Left kidney (tissue), 1 donor: ENCODE measurements at regions not wholly inside any gene's neighbourhood (a gene's known extent, or its start where the extent isn't known, plus 50 kb on each side); places are given as distances from the start of the nearest gene placed in this dataset.

Experiments
- DNase-seq: peaks from one replicate; pipeline ENCODE4 v3.0.0-alpha.2; 2013

- DNase-seq: no peak
Observed at GRCh38 chr17:77501751-77502625, 361.2 kb downstream of the SEC14L1 start.

- DNase-seq: no peak
Observed at GRCh38 chr17:77502626-77503292, 362.0 kb downstream of the SEC14L1 start.

- no peak for DNase-seq
Observed at GRCh38 chr17:77503293-77503655, 362.5 kb downstream of the SEC14L1 start.

GRCh38 chr17:77503916-77504651 lies 363.3 kb downstream of the SEC14L1 start:
- no peak for DNase-seq

- no peak for DNase-seq
Observed at GRCh38 chr17:77504652-77505155, 363.9 kb downstream of the SEC14L1 start.

GRCh38 chr17:77505181-77505639 lies 364.4 kb downstream of the SEC14L1 start:
- no peak for DNase-seq

- no peak for DNase-seq
Observed at GRCh38 chr17:77506371-77506991, 365.7 kb downstream of the SEC14L1 start.

DNA sequence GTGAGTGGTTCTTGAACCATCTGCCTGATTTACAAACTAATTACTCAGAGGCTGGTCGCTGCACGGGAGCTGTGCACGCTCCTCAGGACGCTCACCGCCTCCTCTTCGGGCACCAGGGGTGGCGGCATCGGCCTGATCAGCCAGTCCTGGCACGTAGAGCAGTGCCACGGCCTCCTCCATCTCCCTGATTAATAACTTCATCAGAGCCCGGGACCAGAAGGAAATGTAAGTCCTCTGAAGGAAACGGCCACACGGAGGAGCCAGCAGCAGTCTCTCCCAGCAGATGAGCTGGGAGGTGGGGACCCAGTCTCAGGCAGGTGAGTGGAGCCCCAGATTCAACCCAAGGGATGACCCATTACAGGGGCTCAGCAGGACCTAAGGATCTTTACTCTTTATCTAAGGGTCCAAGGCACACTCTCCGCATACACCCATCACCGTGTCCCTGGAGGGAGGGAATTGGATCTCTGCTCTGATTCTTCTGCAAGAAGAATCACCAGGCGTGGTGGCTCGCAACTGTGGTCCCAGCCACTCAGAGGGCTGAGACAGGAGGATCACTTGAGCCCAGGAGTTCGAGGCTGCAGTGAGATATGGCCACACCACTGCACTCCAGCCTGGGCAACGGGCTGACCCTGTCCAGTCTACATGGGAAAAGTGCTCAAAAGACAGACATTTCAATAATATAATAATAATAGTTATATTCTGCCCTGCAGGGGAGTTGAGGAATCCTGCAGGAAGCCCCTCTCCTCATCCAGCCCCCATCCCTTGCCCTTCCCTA lies 366.5 kb downstream of the SEC14L1 start:
- no peak for DNase-seq

DNA sequence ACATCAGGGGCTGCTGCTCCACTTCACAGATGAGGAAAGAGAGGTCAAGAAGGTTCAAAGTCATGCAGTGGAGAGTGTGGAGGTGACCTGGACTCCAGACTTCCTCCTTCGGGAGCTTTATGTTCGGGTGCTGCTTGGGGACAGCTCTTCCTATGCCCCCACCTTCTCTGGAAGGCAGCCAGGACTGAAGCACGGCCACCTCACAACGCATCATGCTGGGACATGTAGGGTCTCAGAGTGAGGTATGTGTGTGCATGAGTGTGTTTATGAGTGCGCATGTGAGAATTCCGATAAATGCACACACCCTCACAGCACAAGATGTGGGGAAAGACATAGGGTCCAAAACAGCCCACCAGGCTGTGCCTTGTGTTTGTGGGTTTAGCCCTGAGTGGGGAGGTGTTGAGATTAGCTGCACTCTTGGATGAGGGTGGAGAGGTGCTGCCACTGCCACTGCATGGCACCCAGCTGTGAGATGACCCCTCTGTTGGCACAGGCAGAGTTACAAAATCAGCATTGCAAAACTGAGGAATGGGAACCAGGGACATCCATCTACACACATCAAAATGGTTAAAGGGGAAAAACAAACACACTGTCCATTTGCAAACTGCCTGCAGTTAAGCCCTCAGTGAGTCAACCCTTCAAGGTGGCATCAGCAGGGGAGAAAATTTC lies 367.4 kb downstream of the SEC14L1 start:
- DNase-seq: no peak

- DNase-seq: no peak
Observed at GRCh38 chr17:77509089-77509488, 368.3 kb downstream of the SEC14L1 start.

DNA sequence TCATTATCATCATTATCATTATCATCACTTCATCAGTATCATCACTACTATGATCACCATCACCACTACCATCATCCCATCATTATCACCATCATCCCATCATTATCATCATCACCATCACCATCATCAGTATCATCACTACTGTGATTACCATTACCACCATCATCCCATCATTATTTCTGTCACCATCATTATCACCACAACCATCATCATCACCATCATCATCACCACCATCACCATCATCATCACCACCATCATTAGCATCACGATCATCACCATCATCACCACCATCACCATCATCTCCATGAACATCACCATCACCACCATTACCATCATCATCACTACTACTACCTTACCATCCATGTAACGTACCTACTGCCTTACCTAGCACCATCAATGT lies 368.8 kb downstream of the SEC14L1 start:
- DNase-seq: no peak

GRCh38 chr17:77510133-77510796 lies 369.5 kb downstream of the SEC14L1 start:
- no peak for DNase-seq

GRCh38 chr17:77511514-77512061 lies 370.8 kb downstream of the SEC14L1 start:
- no peak for DNase-seq

DNA sequence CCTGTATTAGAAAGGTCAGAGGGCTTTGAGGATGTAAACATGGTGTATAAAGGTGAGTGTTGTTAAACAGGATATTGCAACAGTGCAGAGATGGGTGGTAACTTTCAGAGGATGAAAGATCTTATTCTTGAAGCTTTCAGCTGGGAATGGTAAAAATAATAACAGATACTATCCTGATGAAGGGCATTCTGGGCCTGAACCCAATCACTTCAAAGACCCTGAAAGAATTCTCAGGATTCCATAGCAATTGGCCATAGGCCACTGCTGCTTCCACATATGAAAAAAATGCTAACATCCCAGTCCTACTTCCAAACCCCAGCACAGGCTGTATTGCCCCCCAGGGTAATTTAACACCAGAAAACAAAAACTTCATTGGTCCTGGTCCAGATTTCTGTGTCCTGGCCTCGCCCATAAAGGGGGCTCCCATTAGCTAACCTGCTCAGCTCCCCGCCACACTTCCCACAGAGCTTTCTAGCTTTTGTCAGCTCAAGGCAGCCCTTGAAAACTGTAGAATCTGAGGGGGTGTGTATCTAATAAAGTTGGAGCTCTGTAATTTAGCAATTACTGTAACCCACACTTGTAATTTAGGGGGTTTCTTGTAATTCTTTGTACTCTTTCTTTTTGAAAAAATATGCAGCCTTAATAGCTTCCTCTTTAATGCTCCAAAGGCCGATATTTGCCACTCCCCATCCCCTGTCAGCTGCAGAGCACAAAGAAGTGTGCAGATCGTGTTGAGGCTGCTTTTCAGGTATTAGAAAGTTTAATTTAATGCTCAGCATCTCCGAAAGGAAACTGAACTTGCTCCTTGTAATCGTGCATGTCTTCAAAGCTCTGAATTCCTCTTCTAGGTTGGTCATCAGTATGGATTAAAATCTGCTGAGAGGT lies 371.5 kb downstream of the SEC14L1 start:
- no peak for DNase-seq

- no peak for DNase-seq
Observed at GRCh38 chr17:77513045-77513444, 372.3 kb downstream of the SEC14L1 start.

GRCh38 chr17:77515227-77515626 lies 374.5 kb downstream of the SEC14L1 start:
- DNase-seq: no peak

- DNase-seq: no peak
Observed at GRCh38 chr17:77516902-77517301, 376.1 kb downstream of the SEC14L1 start.

GRCh38 chr17:77521076-77521475 lies 380.3 kb downstream of the SEC14L1 start:
- no peak for DNase-seq

GRCh38 chr17:77523540-77523939 lies 382.8 kb downstream of the SEC14L1 start:
- DNase-seq: no peak
